Fibroblast of pulmonary artery (primary cell): ENCODE measurements at regions not wholly inside any gene's neighbourhood (a gene's known extent, or its start where the extent isn't known, plus 50 kb on each side); places are given as distances from the start of the nearest gene placed in this dataset.
A peak's percentile ranks its signal among the peaks of the same experiment; 100 is the strongest.

Source experiments
- DNase-seq: peaks from one replicate; pipeline ENCODE4 v3.0.0-alpha.2; 2010; ENCODE audit warnings: low read depth
- H3K4me3 ChIP-seq: replicated peaks from 2 replicates; pipeline ENCODE4 v1.5.1; 2011; ENCODE audit warnings: low read depth, mild to moderate bottlenecking, control low read depth, low read length, moderate library complexity
- CTCF ChIP-seq: IDR thresholded peaks from 2 replicates; pipeline ENCODE4 v1.5.1; 2011; ENCODE audit warnings: mild to moderate bottlenecking, control low read depth, low read length, inconsistent platforms; ENCODE audit errors: missing control alignments

- DNase-seq = no peak
- no peak for TF ChIP-seq CTCF
- no peak overlapping the region for H3K4me3 ChIP-seq
These were observed 711.4 kb downstream of the DIAPH3 start for GRCh38 chr13:59452189-59452890.

GRCh38 chr13:59458908-59459579 is 704.7 kb downstream of the DIAPH3 start:
- TF ChIP-seq CTCF = no peak
- no peak overlapping the region for H3K4me3 ChIP-seq
- DNase-seq = peak; percentile 84

- no peak for DNase-seq
- no peak overlapping the region for H3K4me3 ChIP-seq
- TF ChIP-seq CTCF = no peak
These were observed 703.8 kb downstream of the DIAPH3 start for GRCh38 chr13:59459972-59460371.

- H3K4me3 ChIP-seq = no peak overlapping the region
- no peak for TF ChIP-seq CTCF
- no peak for DNase-seq
These were observed 702.3 kb downstream of the DIAPH3 start for GRCh38 chr13:59461411-59461810.

- TF ChIP-seq CTCF = no peak
- no peak overlapping the region for H3K4me3 ChIP-seq
- DNase-seq = no peak
These were observed 700.7 kb downstream of the DIAPH3 start for GRCh38 chr13:59463023-59463422.

GRCh38 chr13:59464926-59465325 is 698.8 kb downstream of the DIAPH3 start:
- no peak overlapping the region for H3K4me3 ChIP-seq
- no peak for DNase-seq
- TF ChIP-seq CTCF = no peak

GRCh38 chr13:59468396-59468795 is 695.3 kb downstream of the DIAPH3 start:
- no peak for DNase-seq
- no peak overlapping the region for H3K4me3 ChIP-seq
- TF ChIP-seq CTCF = no peak
